T-helper 17 cell (primary cell): ENCODE measurements at regions not wholly inside any gene's neighbourhood (a gene's known extent, or its start where the extent isn't known, plus 50 kb on each side); places are given as distances from the start of the nearest gene placed in this dataset.
"Not testable (repeated sequence)": the region's sequence is repeated elsewhere in the genome, so short reads cannot be mapped to it uniquely, and the experiment has no call there.

Source experiments
- ATAC-seq: fragments of 150-1000 bp; cut with Tn5 transposase; 2 replicates; pipeline ENCODE4 v1.10.0; 2021; ENCODE audit warnings: mild to moderate bottlenecking, moderate library complexity
- DNase-seq, 3 donors: peaks; one replicate each; pipeline versions ENCODE4 v3.0.0 to v3.0.0-alpha.2; 2020 to 2021
- H3K9me3 ChIP-seq: one replicate; pipeline ENCODE4 v1.7.0; 2013; ENCODE audit warnings: low read length, mild to moderate bottlenecking; ENCODE audit not compliant: control insufficient read depth, poor library complexity, severe bottlenecking
- H3K27ac Mint-ChIP-seq: one replicate; pipeline ENCODE4 v1.8.0; 2022; ENCODE audit warnings: mild to moderate bottlenecking, moderate library complexity, mixed read lengths
- H3K27me3 Mint-ChIP-seq: one replicate; pipeline ENCODE4 v1.8.0; 2022; ENCODE audit warnings: mixed read lengths
- H3K36me3 Mint-ChIP-seq: one replicate; pipeline ENCODE4 v1.8.0; 2022; ENCODE audit warnings: low read depth, mixed read lengths
- H3K4me1 Mint-ChIP-seq: one replicate; pipeline ENCODE4 v1.8.0; 2022; ENCODE audit warnings: mild to moderate bottlenecking, mixed read lengths
- H3K4me3 Mint-ChIP-seq: one replicate; pipeline ENCODE4 v1.8.0; 2022; ENCODE audit warnings: mild to moderate bottlenecking, moderate library complexity, mixed read lengths

GRCh38 chr7:46058086-46058823 is 137.2 kb upstream of the IGFBP3 start:
- no peak for DNase-seq
- Mint-ChIP-seq H3K27me3 (no peaks in the 10 kb centered on the region), H3K4me3 (no peak overlapping the region), H3K27ac (no peak overlapping the region), H3K36me3 (no peaks in the 10 kb centered on the region), H3K4me1 (no peaks in the 10 kb centered on the region)
- no peaks in the 10 kb centered on the region for H3K9me3 ChIP-seq
- ATAC-seq: no peak

GRCh38 chr7:46054915-46055314 is 133.8 kb upstream of the IGFBP3 start:
- Mint-ChIP-seq H3K4me3 (no peak overlapping the region), H3K27me3 (no peaks in the 10 kb centered on the region), H3K36me3 (no peaks in the 10 kb centered on the region), H3K4me1 (no peaks in the 10 kb centered on the region), H3K27ac (no peak overlapping the region)
- no peak for DNase-seq
- H3K9me3 ChIP-seq: no peaks in the 10 kb centered on the region
- ATAC-seq: no peak

- H3K36me3 Mint-ChIP-seq: no peaks in the 10 kb centered on the region
- no peak overlapping the region for H3K4me3 Mint-ChIP-seq
- no peaks in the 10 kb centered on the region for H3K4me1 Mint-ChIP-seq
- no peaks in the 10 kb centered on the region for H3K27me3 Mint-ChIP-seq
- no peak overlapping the region for H3K27ac Mint-ChIP-seq
- no peaks in the 10 kb centered on the region for H3K9me3 ChIP-seq
- DNase-seq (no peak), ATAC-seq (no peak)
Measured at GRCh38 chr7:46054272-46054671, 133.2 kb upstream of the IGFBP3 start.

- Mint-ChIP-seq H3K4me1 (no peaks in the 10 kb centered on the region), H3K36me3 (no peaks in the 10 kb centered on the region), H3K4me3 (no peak overlapping the region), H3K27ac (no peak overlapping the region), H3K27me3 (no peaks in the 10 kb centered on the region)
- ATAC-seq (no peak), DNase-seq (no peak)
- no peaks in the 10 kb centered on the region for H3K9me3 ChIP-seq
Measured at GRCh38 chr7:46047581-46047980, 126.5 kb upstream of the IGFBP3 start.

- H3K27me3 Mint-ChIP-seq, H3K27ac Mint-ChIP-seq, H3K4me1 Mint-ChIP-seq, H3K9me3 ChIP-seq, H3K4me3 Mint-ChIP-seq, DNase-seq, H3K36me3 Mint-ChIP-seq, ATAC-seq: not testable (repeated sequence)
Measured at GRCh38 chr7:46043338-46043737, 122.3 kb upstream of the IGFBP3 start.

- not testable (repeated sequence) for ATAC-seq, H3K27ac Mint-ChIP-seq, H3K4me1 Mint-ChIP-seq, H3K27me3 Mint-ChIP-seq, H3K9me3 ChIP-seq, H3K4me3 Mint-ChIP-seq, DNase-seq, H3K36me3 Mint-ChIP-seq
Measured at GRCh38 chr7:46039813-46040212, 118.7 kb upstream of the IGFBP3 start.

- Mint-ChIP-seq H3K4me3 (no peak overlapping the region), H3K27me3 (no peaks in the 10 kb centered on the region), H3K27ac (no peak overlapping the region), H3K36me3 (no peaks in the 10 kb centered on the region), H3K4me1 (no peaks in the 10 kb centered on the region)
- H3K9me3 ChIP-seq: no peaks in the 10 kb centered on the region
- ATAC-seq (no peak), DNase-seq (no peak)
Measured at GRCh38 chr7:46035166-46035565, 114.1 kb upstream of the IGFBP3 start.

GRCh38 chr7:46034056-46034768 is 113.1 kb upstream of the IGFBP3 start:
- Mint-ChIP-seq H3K27me3 (no peaks in the 10 kb centered on the region), H3K4me1 (no peaks in the 10 kb centered on the region), H3K4me3 (no peak overlapping the region), H3K36me3 (no peaks in the 10 kb centered on the region), H3K27ac (no peak overlapping the region)
- ATAC-seq (no peak), DNase-seq (no peak)
- no peaks in the 10 kb centered on the region for H3K9me3 ChIP-seq

- no peak for ATAC-seq
- H3K4me3 Mint-ChIP-seq: no peak overlapping the region
Measured at GRCh38 chr7:46033592-46033991, 112.5 kb upstream of the IGFBP3 start.

GRCh38 chr7:46032942-46033341 is 111.9 kb upstream of the IGFBP3 start:
- Mint-ChIP-seq H3K27me3 (no peaks in the 10 kb centered on the region), H3K4me3 (no peak overlapping the region), H3K27ac (no peak overlapping the region), H3K36me3 (no peaks in the 10 kb centered on the region), H3K4me1 (no peaks in the 10 kb centered on the region)
- no peak for ATAC-seq
- DNase-seq: no peak
- H3K9me3 ChIP-seq: no peaks in the 10 kb centered on the region

More at GRCh38 chr7:46033592-46033991, 112.5 kb upstream of the IGFBP3 start:
- no peak for DNase-seq
- H3K36me3 Mint-ChIP-seq: no peaks in the 10 kb centered on the region
- H3K27ac Mint-ChIP-seq: no peak overlapping the region
- no peaks in the 10 kb centered on the region for H3K9me3 ChIP-seq
- H3K4me1 Mint-ChIP-seq: no peaks in the 10 kb centered on the region
- no peaks in the 10 kb centered on the region for H3K27me3 Mint-ChIP-seq

- H3K36me3 Mint-ChIP-seq: no peaks in the 10 kb centered on the region
- no peak for DNase-seq
- H3K9me3 ChIP-seq: no peaks in the 10 kb centered on the region
- H3K4me1 Mint-ChIP-seq: no peaks in the 10 kb centered on the region
- no peak for ATAC-seq
- no peak overlapping the region for H3K27ac Mint-ChIP-seq
- no peaks in the 10 kb centered on the region for H3K27me3 Mint-ChIP-seq
- H3K4me3 Mint-ChIP-seq: no peak overlapping the region
Measured at GRCh38 chr7:46032353-46032752, 111.3 kb upstream of the IGFBP3 start.

GRCh38 chr7:46029111-46029704 is 108.1 kb upstream of the IGFBP3 start:
- Mint-ChIP-seq H3K36me3 (no peaks in the 10 kb centered on the region), H3K4me3 (no peak overlapping the region), H3K27ac (no peak overlapping the region), H3K4me1 (no peaks in the 10 kb centered on the region), H3K27me3 (no peaks in the 10 kb centered on the region)
- no peak for DNase-seq
- no peaks in the 10 kb centered on the region for H3K9me3 ChIP-seq
- ATAC-seq: no peak

- H3K4me1 Mint-ChIP-seq: no peaks in the 10 kb centered on the region
Measured at GRCh38 chr7:46028246-46028645, 107.2 kb upstream of the IGFBP3 start.

More at GRCh38 chr7:46028246-46028645, 107.2 kb upstream of the IGFBP3 start:
- no peaks in the 10 kb centered on the region for H3K27me3 Mint-ChIP-seq
- H3K36me3 Mint-ChIP-seq: no peaks in the 10 kb centered on the region
- no peaks in the 10 kb centered on the region for H3K9me3 ChIP-seq
- H3K4me3 Mint-ChIP-seq: no peak overlapping the region
- ATAC-seq (no peak), DNase-seq (no peak)
- H3K27ac Mint-ChIP-seq: no peak overlapping the region
